Ovary (tissue), 3 donors: ENCODE measurements at regions not wholly inside any gene's neighbourhood (a gene's known extent, or its start where the extent isn't known, plus 50 kb on each side); places are given as distances from the start of the nearest gene placed in this dataset.

Experiments used
- POLR2A ChIP-seq: fragments of 450-650 bp; IDR thresholded peaks from one replicate; pipeline ENCODE4 v1.6.1; 2017; ENCODE audit warnings: antibody characterized with exemption, mild to moderate bottlenecking, moderate library complexity
- TF ChIP-seq, protein P1 (sequence below), 3 donors: fragments of 450-650 bp in 2 of 3; fragments of 200-600 bp in 1 of 3; IDR thresholded peaks; one replicate each; pipeline versions ENCODE4 v1.5.1 to v1.8.0; 2016 to 2022; ENCODE audit warnings: antibody characterized with exemption in 3 of 3, mild to moderate bottlenecking in 1 of 3
- donor health status: DM: no; HTN: no; CAD: no.

GRCh38 chr9:124188331-124189110 lies 69.2 kb upstream of the NEK6 start:
- TF ChIP-seq, protein P1, sequence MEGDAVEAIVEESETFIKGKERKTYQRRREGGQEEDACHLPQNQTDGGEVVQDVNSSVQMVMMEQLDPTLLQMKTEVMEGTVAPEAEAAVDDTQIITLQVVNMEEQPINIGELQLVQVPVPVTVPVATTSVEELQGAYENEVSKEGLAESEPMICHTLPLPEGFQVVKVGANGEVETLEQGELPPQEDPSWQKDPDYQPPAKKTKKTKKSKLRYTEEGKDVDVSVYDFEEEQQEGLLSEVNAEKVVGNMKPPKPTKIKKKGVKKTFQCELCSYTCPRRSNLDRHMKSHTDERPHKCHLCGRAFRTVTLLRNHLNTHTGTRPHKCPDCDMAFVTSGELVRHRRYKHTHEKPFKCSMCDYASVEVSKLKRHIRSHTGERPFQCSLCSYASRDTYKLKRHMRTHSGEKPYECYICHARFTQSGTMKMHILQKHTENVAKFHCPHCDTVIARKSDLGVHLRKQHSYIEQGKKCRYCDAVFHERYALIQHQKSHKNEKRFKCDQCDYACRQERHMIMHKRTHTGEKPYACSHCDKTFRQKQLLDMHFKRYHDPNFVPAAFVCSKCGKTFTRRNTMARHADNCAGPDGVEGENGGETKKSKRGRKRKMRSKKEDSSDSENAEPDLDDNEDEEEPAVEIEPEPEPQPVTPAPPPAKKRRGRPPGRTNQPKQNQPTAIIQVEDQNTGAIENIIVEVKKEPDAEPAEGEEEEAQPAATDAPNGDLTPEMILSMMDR (IDR thresholded peaks at IDR 0.05): no peak
- TF ChIP-seq POLR2A: no peak
